Activated CD4-positive, alpha-beta T cell treated with anti-CD3 and anti-CD28 coated beads, Interleukin-2, amount 50 U/mL, for 24 hours (primary cell): ENCODE measurements at regions not wholly inside any gene's neighbourhood (a gene's known extent, or its start where the extent isn't known, plus 50 kb on each side); places are given as distances from the start of the nearest gene placed in this dataset.
"Not testable (repeated sequence)": the region's sequence is repeated elsewhere in the genome, so short reads cannot be mapped to it uniquely, and the experiment has no call there.

Experiments
- DNase-seq, 2 donors: peaks; one replicate each; pipeline ENCODE4 v3.0.0-alpha.2; 2020; ENCODE audit warnings: low read depth in 1 of 2, low spot score in 1 of 2

DNA sequence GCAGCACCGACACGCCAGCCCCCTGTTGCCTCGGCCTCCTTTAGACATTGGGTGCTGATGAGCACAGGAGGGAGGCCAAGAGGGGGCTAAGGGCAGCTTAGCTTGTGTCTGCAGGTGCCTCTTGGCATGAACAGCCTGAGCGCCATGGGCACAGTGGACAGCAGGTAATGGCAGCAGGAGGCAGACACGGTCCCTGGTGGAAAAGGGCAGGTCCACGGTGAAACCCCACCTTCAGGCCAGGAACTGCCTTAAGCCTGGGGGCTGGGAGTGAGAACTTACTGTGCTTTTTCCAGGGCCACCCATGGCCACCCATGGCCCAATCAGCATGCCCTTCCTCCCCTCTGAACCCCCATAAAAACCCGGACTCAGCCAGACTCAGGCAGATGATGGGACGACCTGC lies 633.4 kb upstream of the TMEFF2 start:
- no peak for DNase-seq

DNA sequence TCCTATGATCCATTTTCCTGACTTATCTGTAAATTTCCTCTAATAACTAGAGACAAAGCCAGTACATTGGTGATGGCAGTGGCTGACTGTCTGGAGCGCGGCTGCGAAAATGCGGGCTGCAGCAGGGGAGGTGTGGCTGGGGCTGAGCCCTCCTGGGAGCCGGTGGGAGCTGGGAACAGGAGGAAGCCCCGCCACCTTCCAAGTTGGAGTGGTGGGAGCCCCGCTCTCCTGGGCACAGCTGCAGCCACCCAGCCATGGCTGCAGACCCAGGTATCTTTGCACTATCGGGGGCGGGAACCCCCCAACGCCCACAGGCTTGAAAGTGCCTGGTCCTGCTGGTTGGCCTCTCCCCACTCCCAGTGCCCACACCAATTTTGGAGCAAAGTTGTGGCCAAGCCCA lies 633.0 kb upstream of the TMEFF2 start:
- no peak for DNase-seq

DNA sequence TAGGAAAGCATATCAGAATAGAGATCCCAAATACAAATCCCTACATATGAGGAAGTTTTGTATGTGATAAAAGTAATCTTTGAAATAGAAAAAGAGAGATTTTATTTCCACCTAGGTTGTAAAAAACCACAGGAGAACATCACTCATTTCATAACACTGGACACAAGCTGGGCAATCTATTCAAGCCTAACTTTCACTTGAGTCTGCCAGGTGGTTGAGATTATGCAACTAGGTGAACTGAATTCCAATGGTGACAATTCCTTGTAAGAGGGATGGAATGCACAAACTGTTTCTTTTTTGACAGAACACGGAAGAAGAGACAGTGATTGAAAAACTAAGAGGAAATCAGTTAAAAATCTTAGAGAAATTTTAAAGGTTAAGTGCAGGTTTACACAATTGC lies 619.6 kb upstream of the TMEFF2 start:
- DNase-seq = no peak

DNA sequence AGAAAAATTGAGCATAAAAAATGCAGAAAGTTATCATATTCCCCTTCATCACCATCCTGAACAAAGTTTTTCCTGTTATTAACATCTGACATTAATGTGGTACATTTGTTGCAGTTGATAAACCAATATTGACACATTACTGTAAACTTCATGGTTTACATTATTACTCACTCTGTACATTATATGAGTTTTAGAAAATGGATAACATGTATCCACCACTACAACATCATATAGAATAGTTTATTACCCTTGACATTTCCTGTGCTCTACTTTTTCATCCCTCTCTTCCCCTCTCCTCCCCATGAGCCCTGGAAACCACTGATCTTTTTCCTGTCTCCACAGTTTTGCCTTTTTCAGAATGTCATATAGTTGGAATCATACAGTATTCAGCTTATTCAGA lies 618.6 kb upstream of the TMEFF2 start:
- no peak for DNase-seq

DNA sequence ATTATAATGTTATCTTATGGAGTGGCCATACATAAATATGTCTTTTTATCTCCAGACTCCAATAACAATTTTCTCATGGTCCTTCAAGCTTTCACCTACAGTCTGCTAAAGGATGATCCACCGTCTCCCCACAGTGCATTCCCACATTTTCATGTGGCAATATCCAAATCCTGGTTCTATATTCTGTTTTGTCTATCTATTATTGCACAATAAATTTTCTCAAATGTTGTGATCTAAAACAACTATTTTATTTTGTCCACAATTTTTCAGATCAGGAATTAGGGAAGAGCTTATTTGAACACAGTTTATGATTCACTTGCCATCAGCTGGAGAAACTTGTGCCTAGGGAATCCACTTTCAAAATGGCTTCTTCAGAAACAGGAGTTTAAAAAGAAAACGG lies 614.4 kb upstream of the TMEFF2 start:
- DNase-seq = no peak

DNA sequence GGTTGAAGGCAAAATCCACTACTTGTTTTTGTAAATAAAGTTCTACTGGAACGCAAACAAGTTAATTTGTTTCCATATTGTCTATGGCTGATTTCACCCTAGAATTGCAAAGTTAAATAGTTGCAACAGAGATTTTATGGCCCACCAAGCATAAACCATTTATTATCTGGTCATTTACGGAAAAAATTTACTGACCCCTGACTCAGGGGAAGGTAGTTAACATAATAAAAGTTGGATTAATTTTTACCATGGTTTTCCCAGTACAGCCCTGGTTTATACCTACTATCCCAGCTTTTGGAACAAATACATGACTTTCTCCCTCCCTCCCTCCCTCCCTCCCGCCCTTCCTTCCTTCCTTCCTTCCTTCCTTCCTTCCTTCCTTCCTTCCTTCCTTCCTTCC lies 588.9 kb upstream of the TMEFF2 start:
- DNase-seq = no peak

DNA sequence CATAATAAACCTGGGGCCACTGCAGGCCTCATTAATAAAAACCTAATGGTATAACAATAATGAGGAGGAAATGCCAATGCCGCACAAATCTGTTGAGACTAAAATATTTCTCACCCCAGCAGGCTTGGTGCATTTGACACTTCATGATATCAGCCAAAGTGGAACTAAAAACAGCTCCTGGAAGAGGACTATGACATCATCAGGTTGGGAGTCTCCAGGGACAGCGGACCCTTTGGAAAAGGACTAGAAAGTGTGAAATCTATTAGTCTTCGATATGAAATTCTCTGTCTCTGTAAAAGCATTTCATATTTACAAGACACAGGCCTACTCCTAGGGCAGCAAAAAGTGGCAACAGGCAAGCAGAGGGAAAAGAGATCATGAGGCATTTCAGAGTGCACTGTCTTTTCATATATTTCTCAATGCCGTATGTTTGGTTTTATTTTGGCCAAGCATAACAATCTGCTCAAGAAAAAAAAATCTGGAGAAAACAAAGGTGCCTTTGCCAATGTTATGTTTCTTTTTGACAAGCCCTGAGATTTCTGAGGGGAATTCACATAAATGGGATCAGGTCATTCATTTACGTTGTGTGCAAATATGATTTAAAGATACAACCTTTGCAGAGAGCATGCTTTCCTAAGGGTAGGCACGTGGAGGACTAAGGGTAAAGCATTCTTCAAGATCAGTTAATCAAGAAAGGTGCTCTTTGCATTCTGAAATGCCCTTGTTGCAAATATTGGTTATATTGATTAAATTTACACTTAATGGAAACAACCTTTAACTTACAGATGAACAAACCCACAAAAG lies 580.9 kb upstream of the TMEFF2 start:
- no peak for DNase-seq

DNA sequence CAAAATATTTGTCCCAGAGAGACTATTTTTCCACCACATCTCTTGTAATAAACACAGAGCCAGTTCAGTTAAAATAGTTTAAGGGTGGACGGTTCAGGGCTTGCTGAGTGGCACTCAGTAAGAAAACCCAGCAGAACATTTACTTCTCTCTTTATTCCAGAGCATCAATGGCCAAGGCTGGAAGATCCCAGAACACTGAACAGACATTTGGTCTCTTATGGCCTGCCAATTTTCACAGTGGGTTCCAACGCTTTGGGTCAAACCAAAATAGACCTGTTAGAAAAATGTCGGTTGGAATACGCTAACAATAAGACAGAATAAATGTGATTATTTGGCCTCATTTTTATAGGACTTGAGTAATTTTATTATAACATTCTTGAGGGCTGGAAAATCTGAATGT lies 580.3 kb upstream of the TMEFF2 start:
- DNase-seq = no peak

DNA sequence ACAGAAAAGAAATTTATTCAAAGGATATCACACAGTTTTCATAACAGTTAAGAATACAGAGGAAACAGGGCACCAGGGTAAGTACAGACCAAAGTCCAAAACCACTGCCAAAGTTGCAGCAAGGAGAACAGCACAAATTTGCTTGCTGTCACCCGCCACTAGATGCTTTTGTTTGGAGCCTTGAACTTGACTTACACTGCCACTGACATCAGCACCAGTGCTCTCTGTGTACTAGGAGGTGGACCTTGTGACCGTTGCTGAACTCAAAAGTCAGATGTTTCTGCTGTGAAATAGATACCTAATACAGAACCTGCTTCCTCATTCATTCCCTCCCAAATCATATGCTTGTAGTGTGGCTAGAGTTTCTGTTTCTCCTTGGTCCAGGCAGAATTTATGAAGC lies 578.3 kb upstream of the TMEFF2 start:
- DNase-seq = no peak

DNA sequence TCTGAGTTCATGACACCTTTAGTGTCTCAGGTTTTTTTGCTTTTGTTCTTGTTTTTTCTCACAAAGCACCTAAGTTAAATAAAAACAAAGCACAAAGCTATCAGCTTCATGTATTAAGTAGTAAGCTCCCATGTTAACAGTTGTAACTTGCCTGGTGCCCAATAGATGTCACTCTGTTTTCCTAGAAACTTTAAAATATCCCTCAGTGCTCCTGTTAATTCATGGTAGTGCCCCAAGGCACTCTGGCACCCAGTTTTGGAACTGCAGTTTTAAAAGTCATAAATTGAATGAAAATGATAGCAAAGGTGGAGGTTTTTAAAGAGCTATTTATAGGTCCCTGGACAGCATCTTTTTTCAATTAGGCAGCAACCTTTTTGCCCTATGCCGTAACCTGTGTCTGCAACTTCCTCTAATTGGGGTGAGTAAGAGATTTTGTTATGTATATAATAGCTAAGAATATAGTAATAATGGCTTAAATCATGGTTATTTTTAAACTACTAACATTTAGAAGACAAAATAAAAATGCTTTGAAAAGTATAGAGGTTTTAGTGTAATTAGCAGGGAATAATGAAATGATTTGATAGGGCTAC lies 555.0 kb upstream of the TMEFF2 start:
- DNase-seq = no peak

DNA sequence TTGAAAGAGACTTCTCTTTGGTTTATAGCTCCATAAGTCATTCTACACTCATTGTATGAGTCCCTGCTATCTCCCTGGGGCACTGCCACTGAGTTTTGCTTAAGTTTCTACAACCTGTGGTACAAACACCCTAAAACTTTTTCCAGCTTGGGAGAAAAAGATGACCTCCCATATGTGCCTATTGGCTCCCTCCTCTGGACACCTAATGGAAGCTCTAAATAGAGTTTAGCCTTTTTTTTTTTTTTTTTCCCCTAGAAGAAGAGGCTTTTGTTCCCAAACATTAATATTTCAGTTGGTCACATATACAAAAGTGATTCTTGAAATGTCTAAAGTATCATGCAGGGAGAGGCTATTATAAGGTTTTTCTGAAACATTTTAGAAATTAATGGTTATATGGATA lies 547.2 kb upstream of the TMEFF2 start:
- no peak for DNase-seq

DNA sequence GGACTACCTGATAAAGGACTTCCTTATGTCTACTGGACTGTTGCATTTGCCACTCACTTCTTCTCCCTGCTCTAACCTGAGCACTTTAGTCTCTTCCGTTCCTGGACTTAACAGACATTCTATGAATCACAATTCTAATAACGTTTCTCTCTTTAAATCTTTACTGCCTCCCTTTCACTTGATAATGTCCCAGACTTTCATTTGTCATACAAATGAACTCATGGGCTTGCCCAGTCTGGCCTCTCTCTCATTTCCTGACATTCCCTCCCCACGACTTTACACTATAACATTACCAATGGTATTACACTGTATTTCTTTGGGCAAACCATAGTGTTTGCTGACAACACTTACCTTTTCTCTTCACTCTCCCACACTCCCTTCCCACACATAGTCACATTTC lies 540.7 kb upstream of the TMEFF2 start:
- DNase-seq = no peak

DNA sequence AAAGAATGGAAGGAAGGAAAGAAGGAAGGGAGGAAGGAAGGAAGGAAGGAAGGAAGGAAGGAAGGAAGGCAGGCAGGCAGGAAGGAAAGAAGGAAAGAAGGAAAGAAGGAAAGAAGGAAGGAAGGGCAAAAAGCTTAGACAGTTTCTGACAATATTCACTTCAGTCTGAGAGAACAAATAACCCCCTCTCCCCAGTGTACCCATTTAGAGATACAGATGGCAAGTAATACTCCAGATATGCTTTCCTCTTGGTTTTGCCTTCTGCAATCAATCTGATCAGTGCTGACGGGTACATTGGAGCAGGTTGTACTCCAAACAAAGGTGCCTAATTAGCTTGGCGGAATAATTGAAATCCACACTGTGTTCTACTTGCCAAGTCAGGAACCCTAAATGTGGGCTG lies 534.6 kb upstream of the TMEFF2 start:
- no peak for DNase-seq

DNA sequence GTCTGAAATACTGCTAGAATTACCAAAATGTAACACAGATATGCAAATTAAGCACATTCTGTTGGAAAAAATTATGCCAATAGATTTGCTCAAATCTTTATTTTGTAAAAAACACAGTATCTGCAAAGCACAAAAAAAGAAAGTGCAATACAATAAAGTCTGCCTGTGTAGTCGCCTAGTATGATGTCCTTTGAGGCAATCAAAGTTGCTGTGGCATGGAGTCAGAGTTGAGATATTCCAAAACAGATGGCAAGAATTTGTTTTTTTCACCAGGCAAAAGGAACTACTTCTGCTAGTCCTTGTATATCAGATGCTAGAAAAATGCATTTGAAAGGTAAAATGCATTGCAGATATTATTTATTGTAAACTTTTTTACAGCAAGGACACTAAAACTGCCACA lies 531.3 kb upstream of the TMEFF2 start:
- no peak for DNase-seq

DNA sequence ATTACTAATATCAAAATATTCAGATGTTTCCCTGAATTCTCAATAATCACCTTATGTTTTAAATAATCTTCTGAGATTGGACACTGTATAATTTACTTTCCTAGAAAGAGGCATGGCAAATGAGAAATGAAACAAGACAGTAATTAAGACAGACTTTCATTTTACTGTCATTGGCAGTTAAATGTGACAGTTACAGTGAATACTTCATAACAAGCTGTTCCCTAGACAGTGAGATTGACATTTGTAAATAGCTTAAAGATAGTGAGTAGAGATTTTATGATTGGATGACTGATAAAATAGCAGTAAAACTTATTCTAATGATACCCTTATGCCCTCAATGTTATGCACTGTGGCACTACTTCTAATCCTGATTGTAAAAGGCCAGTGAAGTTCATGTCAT lies 524.9 kb upstream of the TMEFF2 start:
- DNase-seq = no peak

DNA sequence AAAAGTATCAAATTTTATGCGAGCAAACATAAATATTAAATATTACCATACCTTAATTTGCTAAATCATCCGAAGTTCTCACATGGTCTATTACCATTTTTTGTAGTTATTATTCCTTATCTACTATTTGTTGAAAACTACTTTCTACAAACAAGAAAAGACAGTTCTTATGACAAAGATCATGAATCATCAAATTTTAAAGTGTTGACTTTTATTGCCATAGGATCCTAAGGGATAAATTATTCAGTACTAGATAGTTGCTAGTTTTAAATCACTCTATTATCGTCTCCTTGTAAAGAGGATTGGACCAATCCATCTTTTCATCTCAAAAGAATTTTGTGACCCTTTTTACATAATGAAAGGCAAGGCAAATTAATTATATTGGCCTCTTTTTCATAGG lies 523.6 kb upstream of the TMEFF2 start:
- DNase-seq = no peak

DNA sequence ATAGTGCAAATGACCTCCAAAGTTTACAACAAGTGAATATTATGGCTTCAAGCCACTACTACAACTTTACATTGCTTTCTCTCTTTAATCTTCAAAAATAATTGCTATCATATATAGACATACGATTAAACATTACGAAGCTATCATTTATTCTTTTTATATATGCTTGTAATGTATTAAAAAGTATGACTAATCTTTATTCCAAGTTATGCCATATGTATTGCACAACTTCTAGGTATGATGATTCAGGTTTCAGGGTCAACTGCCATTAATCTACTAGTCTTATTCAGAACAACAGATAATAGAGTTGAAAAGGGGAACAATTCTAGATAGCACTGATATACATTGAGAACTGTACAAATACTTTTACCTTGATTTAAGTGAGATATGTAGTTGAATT lies 506.2 kb upstream of the TMEFF2 start:
- DNase-seq = no peak

DNA sequence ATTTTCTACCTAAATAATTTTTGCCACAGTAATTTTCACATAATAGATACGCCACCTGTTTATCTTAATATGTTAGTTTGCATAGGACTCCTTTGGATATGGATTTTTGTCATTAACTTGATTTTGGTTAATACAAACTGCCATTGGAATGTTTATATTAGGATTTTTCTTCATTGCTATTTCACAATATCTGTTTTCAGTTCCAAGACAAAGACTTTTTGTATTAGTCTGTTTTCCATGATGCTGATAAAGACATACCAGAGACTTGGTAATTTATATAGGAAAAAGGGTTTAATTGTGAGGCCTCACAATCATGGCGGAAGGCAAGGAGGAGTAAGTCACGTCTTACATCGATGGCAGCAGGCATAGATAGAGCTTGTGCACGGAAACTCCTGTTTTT lies 503.1 kb upstream of the TMEFF2 start:
- no peak for DNase-seq

DNA sequence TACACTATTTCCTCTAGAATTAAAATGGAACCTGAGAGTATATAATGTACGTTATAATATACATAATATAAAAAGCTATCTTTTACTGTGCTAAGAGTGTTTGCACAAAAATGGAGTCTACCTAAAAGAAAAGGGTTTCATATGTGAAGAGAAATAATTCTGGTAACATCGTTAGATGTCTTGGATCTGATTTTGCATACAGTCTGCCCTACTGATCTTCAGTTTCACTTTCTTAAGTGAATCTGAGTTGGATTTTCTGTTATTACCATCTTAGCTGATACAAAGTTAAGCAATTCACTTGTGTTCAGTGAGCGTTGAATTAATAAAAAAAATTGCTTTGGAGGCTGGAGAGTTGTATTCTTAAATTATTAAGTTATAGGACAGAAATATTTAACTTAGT lies 502.1 kb upstream of the TMEFF2 start:
- no peak for DNase-seq

DNA sequence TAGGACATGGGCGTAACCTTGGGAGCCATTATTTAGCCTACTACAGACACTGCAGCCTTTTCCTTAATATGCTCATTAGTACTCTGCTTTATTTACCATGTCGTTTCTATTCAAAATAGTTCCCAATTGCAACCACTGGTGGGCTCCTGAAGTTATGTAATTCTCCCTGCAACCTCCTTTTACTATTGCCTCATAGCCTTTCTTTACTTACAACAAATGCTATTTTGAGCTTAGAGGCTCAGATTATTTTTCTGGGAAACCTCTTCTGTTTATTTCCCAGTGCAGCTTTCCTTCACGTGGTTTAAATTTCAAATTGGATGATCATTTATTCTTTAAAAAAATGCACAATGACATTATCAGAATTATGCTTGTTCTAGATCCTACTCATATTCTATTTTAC lies 492.3 kb upstream of the TMEFF2 start:
- DNase-seq = no peak

DNA sequence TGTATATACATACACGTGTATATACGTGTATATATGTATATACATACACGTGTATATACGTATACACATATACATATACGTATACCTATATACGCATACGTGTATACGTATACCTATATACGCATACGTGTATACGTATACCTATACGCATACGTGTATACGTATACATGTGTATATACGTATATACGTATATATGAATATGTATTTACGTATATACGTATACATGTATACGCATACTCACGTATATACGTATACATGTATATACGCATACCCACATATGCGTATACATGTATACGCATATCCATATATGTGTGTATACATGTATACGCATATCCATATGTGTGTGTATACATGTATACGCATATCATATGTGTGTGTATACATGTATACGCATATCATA lies 487.8 kb upstream of the TMEFF2 start:
- not testable (repeated sequence) for DNase-seq

DNA sequence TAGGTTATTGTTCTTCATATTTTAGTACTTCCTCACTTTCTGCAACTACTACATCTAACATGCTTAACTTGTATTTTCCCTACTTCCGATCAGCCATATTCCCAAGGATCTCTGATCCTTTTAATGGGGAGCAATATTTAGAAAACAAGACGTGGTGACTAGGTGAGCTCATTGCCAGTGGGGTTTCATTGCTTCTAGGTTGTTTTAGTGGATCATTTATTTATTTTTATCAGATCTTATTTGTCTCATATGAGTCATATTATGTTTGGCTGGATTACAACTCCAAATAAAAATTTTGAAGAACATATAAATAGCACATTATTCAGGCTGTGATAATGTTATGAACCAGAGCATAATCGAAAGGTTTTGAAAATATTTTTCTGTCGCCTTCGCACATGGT lies 480.9 kb upstream of the TMEFF2 start:
- no peak for DNase-seq

DNA sequence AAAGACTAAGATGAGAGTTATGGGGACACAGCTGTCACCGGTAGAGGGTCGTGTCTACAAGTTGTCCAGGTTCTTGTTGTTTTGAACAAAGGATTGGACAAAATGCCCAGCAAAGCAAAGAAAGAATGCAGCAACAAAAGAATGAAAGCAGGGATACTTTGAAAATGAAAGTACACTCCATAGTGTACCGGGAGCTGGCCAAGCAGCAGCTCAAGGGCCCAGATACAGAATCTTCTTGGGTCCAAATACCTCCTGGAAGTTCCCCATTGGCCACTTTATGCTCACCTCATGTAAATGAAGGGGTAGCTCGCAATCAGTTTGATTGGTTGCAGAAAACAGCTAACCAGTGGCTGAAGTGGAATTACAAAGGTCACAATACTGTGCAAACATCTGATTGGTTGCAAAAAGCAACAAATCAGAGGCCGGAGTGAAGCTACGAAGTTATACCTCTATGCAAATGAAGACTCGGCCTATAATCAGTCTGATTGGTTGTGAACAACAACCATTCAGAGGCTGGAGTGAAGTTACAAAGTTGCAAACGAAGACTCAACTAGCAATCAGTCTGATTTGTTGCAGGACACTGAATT lies 474.9 kb upstream of the TMEFF2 start:
- DNase-seq = no peak
